Hematopoietic multipotent progenitor cell treated with erythropoietin and hydrocortisone succinate and interleukin-3 and kit ligand, for 8 days (in vitro differentiated cells): ENCODE measurements at regions not wholly inside any gene's neighbourhood (a gene's known extent, or its start where the extent isn't known, plus 50 kb on each side); places are given as distances from the start of the nearest gene placed in this dataset.

Experiments used
- DNase-seq: peaks from one replicate; pipeline ENCODE4 v3.0.0-alpha.2; 2015

GRCh38 chrX:16516232-16516876 is 133.6 kb upstream of the S100G start:
- DNase-seq = no peak

DNA sequence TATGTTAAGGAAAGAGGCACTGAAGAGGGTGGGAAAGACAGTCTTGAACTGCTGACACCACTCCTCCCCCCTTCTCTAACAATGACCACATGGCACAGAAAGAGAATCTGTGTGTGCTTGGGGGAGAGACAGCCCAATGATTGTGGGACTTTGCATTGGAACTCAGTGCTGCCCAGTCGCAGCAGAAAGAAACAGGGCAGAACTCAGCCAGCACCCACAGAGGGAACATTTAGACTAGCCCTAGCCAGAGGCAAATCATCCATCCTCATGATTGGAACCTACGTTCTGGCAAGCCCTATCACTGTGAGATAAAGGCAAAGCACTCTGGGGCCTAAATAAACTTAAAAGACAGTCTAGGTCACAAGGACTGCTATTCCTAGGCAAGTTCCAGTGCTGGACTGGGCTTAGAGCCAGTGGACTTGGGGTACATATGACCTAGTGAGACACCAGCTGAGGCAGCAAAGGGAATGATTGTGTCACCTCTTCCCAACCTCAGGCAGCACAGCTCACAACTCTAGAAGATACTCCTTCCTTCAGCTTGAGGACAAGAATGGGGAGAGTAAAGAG is 132.8 kb upstream of the S100G start:
- no peak for DNase-seq

DNA sequence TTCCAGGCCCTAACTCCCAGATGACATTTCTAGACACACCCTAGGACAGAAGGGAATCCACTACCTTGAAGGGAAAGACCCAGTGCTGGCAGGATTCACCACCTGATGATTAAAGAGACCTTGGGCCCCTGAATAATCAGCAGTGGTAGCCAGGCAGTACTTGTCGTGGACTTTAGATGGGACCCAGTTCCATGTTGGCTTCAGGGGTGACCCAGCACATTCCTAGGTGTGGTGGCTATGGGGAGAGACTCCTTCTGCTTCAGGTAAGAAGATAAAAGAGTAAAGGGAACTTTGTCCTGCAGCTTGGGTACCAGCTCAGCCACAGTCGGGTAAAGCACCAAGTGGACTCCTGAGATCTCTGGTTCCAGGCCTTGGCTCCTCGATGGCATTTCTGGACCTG is 131.8 kb upstream of the S100G start:
- DNase-seq = no peak

DNA sequence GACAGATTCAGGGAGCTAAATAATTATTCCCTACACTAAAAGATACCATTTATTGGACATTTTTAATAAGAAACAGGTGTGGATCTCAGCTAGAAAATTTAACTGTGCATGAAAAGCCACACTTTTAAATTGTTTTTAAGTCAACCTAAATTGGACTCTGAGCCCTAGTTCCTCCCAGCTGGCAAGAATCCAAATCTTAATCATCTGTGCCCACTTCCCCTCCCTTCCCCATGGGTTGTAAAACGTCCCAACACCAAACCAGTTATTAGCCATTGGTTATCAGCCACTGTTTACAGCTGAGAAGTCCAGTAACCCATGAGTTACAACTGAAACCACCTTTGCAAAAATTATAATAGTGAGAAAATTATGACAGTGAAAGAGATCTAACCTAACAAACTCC is 125.6 kb upstream of the S100G start:
- peak; percentile 24 for DNase-seq

GRCh38 chrX:16526003-16526402 is 124.0 kb upstream of the S100G start:
- DNase-seq = no peak

DNA sequence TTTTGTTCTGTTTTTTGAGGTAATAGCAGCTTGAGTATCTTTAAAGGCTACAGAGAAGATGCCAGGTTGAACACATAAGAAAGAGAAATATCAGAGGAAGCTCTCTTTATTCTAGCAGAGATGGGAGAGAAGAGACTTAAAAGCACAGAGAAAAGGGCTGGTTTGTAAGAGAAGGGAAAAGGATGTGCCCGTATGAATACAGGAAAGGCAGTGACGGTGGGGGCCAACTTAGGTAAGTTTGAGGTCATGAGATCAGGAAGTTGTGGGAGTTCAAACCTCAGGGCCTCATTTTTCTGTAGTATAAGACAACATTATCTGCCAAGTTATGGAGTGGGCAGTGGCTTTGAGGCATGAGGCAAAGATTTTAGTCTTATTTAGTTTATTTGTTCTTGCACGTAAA is 121.3 kb upstream of the S100G start:
- no peak for DNase-seq
